MCF 10A (cell line): ENCODE measurements at regions not wholly inside any gene's neighbourhood (a gene's known extent, or its start where the extent isn't known, plus 50 kb on each side); places are given as distances from the start of the nearest gene placed in this dataset.

Source experiments
- BruUV-seq: library from RNA; stranded (reverse); fragments of 400-500 nt; replicated peaks from 2 replicates; lab custom pipeline; 2021; lab: Mats Ljungman, UMichigan
- CTCF ChIA-PET: fragments of 300-600 bp; sonication (Branson Sonifier 250); formaldehyde crosslinking; extraction: SDS; loops from one replicate; lab custom pipeline; 2021; ENCODE audit warnings: antibody characterized with exemption, inconsistent platforms; lab: Yijun Ruan, JAX
- POLR2A ChIA-PET: fragments of 300-600, 350-650 bp; sonication (Branson Sonifier 250); formaldehyde crosslinking; extraction: SDS; loops from one replicate; lab custom pipeline; 2020; ENCODE audit warnings: antibody characterized with exemption, inconsistent platforms; lab: Yijun Ruan, JAX
- DNase-seq: peaks from one replicate; pipeline ENCODE4 v3.0.0-alpha.2; 2018; ENCODE audit not compliant: unreplicated experiment
- H3K27ac Mint-ChIP-seq: one replicate; pipeline ENCODE4 v1.8.0; 2022; ENCODE audit warnings: mild to moderate bottlenecking, low read depth, mixed read lengths; ENCODE audit not compliant: unreplicated experiment
- H3K27me3 Mint-ChIP-seq: one replicate; pipeline ENCODE4 v1.8.0; 2022; ENCODE audit warnings: mixed read lengths; ENCODE audit not compliant: insufficient read depth, unreplicated experiment
- H3K36me3 Mint-ChIP-seq: one replicate; pipeline ENCODE4 v1.8.0; 2022; ENCODE audit warnings: mild to moderate bottlenecking, moderate library complexity, mixed read lengths; ENCODE audit not compliant: insufficient read depth, unreplicated experiment
- H3K4me1 Mint-ChIP-seq: one replicate; pipeline ENCODE4 v1.8.0; 2022; ENCODE audit warnings: mixed read lengths; ENCODE audit not compliant: insufficient read depth, unreplicated experiment
- H3K4me3 Mint-ChIP-seq: one replicate; pipeline ENCODE4 v1.8.0; 2022; ENCODE audit warnings: mild to moderate bottlenecking, moderate library complexity, mixed read lengths; ENCODE audit not compliant: unreplicated experiment
- H3K9me3 Mint-ChIP-seq: one replicate; pipeline ENCODE4 v1.8.0; 2022; ENCODE audit warnings: mixed read lengths; ENCODE audit not compliant: unreplicated experiment
- CTCF ChIP-seq: fragments of 200-600 bp; IDR thresholded peaks from one replicate; pipeline ENCODE4 v1.8.0; 2022; ENCODE audit warnings: antibody characterized with exemption, mild to moderate bottlenecking; ENCODE audit not compliant: unreplicated experiment
- intact Hi-C: fragments of 100-400 bp; cut with micrococcal nuclease; formaldehyde crosslinking; loops from 2 replicates; pipeline ENCODE4 v1.14.1; 2022

GRCh38 chr20:50460115-50460607 is 50.0 kb upstream of the PTPN1 start:
- H3K27me3 Mint-ChIP-seq = no peaks in the 10 kb centered on the region
- H3K4me3 Mint-ChIP-seq = no peak overlapping the region
- no peaks in the 10 kb centered on the region for H3K36me3 Mint-ChIP-seq
- H3K4me1 Mint-ChIP-seq = peaks cover 23% of the 10 kb centered on the region
- ChIA-PET CTCF (interaction anchor here (0.6 to 10.7 kb wide), 13 partner anchors 9 to 375 kb away, joined by 3 to 295 read pairs (median 4); partner anchors contain the start of gene CEBPB), POLR2A (interaction anchor here (0.9 to 3.3 kb wide), 4 partner anchors 38 to 269 kb away, joined by 3 to 14 read pairs (median 4); no protein-coding TSS in a partner anchor)
- intact Hi-C loops = loop anchor here (1.0 to 10.0 kb wide), 6 partner anchors 58 to 274 kb away; partner anchors contain the start of gene CEBPB
- BruUV-seq = no TSS peak
- peak overlapping the region; percentile 84 for H3K27ac Mint-ChIP-seq
- H3K9me3 Mint-ChIP-seq = peaks cover 10% of the 10 kb centered on the region
- TF ChIP-seq CTCF = no peak
- no peak for DNase-seq
